HG02884 (cell line): ENCODE measurements at regions not wholly inside any gene's neighbourhood (a gene's known extent, or its start where the extent isn't known, plus 50 kb on each side); places are given as distances from the start of the nearest gene placed in this dataset.

Source experiments
- ATAC-seq: cut with Tn5 transposase; IDR thresholded peaks from one replicate; pipeline ENCODE4 v1.9.1; 2021; ENCODE audit warnings: mild to moderate bottlenecking, moderate library complexity; ENCODE audit not compliant: unreplicated experiment

DNA sequence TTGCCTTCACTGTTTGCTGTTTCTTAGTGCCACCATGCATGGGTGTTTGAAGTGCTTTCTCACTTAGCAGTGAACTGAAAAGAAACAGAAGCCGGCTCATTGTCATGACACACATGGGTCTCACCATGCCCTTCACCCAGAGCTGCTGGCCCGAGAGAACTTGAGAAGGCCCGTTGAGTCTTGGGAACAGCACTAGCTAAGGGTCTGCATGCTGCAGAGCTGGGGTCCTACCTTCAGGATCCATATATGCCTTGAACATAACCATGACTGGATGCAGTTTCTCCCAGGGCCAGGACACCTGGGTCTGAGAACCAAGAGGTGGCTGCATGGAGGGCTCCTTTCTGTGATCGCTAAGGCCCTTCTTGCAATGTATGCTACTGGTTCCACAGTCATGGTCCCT lies 245.5 kb upstream of the HS6ST1 start:
- ATAC-seq, result no peak

DNA sequence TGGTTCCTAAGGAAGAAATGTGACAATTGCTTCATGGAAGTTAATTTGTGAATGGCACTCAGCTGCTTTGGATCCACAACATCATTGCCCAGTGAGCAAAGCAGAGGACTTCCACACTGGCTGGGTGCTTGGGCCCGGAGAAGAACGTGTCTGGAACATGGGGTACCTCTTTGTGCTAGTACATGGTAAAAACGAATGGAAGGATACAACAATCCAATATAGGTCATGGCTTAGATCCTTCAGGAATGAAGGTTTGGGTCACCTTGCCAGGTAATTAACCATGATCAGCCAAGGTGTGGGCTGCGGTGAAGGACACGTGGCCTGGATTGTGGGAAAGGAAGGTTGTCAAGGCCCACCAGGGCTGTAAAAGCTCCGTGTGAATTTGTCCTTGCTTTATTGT lies 245.9 kb upstream of the HS6ST1 start:
- no peak for ATAC-seq

DNA sequence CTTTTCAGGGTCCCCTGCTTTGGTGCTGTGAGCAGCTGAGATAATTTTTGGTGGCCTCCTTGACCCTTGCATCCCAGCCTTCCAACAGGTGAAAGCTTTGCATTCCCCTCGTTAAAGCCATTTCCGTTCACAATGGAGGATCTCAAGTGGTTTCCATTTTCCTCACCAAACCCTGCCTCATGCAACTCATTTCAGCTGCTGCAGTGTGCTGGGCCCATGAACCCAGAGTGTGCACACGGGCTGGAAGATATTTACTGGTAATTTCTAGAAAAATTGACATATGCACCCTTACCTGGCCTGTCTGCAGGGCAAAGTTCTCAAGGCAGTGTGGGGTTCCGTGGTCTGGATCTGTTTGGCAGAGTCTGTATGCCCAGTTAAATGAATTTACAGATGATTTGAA lies 246.8 kb upstream of the HS6ST1 start:
- no peak for ATAC-seq

DNA sequence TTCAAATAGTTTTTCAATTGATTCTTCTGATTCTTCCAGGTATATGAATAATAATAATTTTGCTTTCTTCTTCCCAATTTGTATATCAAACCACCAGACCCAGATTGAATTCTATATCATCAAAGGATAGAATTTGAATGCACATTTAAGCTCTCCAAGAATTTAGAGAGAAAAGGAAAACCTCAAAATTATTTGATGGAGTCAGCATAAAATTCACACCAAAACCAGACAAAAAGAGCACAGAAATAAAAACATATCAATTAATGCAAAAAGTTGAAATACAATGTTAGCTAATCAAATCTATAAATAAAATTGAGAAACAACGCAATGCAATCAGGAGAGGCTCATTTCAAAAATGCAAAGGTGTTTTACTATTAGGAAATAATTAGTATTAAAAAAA lies 248.0 kb upstream of the HS6ST1 start:
- no peak for ATAC-seq

DNA sequence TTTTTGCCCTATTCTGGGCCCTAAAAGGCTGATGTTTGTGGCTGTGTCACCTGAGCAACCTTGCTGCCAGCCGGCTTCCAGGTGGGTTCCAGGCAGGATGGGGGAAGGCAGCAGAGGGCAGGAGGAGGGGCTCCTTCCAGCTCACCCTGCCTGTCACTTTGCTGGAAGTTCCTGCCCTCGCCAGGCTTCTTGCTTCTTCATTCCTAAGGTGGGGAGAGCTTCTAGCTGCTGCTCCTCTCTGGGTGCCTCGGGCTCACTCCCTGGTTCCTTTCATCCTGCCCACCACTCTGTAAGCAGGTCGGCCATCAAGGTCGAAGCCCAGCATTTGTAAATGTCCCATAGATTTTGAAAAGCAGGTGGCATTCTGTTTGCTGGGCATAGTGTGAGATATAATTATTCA lies 249.4 kb upstream of the HS6ST1 start:
- ATAC-seq, result no peak

DNA sequence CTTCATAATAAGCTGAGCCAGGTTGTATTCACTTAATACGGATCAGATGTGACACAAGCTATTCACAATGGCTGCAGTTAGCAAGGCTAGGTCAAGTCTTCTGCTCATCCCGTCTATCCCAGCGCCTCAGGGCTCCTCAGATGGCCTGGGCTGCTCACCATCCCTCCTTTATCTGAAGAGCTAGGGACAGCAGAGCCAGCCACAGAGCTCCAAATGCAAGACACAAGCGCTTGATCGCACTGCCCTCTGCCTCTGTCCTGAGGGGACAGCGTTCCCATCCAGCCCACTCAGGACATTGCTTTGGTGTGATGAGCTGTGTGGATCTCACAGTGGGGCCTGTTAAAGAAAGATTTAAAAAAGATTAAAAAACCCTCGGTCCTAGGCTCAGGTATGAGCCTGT lies 254.4 kb upstream of the HS6ST1 start:
- no peak for ATAC-seq

DNA sequence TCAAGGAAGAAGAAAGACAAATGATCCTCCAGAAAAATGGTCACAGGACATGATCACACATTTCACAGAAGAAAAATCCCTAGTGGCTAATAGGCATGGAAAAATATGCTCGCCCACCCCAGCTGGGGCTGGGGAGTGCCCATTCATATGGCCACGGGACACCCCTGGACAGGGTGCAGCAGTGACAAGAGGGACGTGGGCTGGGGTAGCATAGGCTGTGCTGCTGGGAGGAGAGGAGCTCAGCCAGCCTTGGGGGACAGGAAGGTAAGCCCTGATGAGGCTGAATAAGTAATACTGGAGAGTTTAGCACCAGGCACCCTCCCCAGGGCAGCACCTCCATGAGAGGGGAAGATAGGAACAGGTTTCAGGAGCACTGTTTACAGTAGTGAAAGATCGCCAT lies 254.9 kb upstream of the HS6ST1 start:
- ATAC-seq, result no peak

DNA sequence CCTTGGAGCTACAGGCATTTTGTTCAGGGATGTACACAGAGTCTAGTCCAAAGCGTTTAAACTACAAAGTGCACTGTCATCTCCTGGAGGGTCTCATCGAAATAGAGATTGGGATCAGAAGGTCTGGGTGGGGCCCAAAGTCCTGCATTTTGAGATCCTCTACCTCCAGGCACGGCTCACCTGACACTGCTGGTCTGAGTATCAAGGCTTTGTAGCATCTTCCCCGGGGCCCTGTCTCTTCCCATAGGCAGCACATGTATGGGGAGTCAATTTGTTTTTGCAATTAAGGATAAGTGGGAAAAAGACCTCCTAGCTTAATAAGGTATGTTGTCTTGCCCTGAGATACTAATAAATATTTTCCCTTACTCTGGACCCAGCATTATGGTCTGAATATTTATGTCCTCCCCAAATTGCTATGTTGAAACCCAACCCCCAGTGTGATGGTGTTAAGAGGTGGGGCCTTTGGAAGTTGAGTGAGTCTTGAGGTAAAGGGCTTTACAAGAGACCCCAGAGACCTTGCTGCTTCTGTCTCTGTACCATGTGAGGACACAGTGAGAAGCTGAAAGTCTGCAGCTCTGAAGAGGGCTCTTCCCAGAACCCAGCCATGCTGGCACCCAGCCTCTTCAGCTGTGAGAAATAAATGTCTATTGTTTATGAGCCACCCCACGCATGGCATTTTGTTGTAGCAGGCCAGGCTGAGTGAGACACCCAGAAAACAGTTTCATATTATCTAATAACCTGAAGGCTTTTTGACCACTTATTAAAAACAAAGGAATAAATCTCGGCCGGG lies 258.7 kb upstream of the HS6ST1 start:
- no peak for ATAC-seq

DNA sequence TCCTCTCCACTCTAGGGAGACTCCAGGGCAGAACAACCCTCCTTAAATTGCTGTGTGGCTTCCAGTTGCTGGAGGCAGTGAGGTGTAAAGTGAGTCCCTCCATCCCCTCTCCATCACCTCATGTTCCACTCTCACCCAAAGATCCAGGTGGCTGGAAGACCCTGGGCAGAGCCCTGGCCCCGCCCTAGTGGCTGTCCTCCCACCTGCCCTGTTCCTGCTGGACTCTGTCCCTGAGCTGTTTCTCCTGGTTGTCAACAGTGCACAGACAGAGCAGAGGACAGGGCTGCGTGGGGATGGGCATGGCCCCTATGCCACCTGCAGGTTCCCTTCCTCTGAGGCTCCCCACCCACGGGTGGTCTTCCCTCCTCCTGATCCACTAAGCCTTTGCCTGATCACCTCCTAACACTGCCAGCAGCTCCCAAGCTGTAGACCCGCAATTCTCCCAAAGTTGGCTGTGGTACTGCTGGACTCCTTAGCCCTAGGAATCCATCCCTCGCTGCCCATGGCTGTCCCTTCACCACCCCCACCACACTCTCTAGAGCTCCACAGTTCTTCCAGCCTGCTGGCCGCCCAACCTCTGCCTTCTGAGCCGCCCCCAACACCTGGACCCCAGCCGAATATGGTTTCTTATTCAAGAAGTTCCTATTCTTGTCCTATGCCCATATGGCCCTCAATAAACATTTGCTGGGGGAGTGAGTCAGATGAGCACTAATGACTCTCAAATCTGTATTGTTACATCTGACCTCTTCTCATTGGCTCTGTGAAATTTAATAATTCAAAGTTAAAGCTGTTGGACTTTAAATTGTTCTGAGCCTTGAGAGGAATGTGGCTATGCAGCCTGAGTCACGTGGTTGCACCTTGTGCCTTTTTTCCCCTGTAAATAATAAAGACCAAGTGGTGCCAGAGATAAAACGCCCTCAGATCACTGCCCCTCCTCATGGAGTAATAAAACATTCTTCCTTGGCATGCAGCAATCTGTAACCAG lies 260.0 kb upstream of the HS6ST1 start:
- no peak for ATAC-seq

DNA sequence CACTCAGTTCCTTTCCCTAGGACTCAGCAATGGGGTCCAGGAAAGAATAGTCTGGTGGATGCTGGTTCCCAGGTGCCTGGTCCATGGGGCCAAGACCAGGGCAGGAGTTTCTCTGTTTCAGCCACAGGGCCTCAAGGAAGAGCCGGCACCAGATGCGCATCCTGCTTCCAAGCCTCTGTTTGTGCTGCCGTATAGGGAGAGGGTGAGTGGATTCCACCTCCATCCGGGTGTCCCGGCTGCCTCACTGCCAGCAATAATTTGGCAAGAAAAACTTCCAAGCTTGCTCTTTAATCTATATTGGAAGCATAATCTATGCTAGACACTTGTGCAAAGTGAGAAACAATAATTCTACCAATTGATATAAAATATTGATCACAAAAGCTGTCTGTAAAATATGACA lies 261.2 kb upstream of the HS6ST1 start:
- no peak for ATAC-seq

DNA sequence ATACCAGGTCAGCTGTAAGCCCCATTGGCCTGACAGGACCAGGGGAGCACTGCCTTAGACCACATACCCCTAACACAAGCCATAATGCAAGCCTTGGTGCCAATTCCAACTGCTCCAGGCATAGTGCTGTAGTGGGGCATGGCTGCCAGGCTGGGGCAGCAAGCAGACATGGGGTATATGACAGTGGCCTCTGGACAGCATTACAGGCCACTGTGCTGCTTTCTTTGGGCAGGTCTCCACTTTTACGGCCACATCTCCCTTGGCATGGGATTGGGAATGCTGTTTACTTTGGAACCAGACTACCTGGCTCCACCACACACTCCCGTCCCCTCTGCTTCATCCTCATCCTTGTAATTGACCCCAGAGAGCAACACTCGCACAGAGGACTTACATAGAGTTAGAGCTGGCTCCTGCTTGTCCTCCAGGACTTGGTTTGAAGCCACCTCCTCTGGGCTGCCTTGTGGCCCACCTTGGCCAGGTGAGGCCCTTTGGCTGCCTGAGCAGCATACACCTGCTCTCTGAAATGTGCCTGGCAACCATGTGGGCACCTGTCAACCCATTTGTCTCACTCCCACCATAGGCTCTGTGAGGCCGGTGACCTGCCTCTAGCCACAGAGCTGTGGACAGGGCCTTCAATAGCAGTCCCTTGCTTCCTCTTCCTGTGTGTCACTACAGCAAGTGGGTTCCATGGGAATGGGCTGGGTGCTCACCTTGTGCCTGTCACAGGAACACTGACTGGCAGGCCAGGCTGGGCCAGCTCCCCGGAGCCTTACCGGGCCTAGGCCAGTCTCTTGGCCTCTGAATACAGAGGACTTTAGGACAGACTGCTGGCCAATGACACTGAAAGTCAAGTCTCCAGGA lies 262.6 kb upstream of the HS6ST1 start:
- ATAC-seq, result no peak

DNA sequence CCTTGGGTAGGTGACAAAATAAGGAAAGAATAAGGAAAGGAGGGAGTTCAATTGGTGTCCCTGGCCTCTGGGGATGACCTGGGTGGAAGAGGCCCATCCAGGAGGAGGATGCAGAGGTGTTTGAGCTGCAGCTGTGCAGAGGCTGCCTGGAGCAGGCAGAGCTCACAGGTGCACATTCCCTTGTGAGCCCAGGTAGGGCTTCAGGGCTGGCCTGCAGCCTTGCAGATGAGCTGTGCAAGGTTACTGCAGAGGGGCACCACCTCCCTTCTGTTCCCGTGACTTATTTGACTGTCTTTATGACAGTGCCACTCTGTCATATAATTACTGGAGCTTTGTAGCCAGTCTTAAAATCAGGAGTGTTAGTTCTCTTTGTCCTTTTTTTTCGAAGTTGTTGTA lies 263.2 kb upstream of the HS6ST1 start:
- no peak for ATAC-seq

DNA sequence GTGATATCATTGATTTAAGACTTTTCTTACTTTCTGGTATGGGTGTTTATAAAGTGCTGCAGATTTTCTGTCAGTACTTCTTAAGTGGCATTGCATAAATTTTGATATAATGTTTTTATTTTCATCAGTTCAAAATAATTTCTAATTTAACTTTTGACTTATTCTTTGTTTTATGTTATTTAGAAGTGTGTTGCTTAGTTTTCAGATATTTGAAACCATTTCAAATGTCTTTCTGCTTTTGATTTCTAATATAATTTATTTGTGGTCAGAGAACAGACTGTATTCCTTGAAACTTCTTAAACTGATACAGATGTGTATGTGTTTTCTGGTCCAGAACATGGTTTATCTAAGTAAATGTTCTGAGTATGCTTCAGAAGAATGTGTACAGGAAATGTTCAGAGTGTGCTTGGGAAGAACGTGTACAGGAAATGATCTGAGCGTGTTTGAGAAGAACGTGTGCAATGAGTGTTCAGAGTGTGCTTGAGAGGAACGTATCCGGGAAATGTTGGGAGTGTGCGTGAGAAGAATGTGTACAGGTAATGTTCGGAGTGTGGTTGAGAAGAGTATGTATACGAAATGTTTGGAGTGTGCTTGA lies 265.7 kb upstream of the HS6ST1 start:
- ATAC-seq, result no peak

DNA sequence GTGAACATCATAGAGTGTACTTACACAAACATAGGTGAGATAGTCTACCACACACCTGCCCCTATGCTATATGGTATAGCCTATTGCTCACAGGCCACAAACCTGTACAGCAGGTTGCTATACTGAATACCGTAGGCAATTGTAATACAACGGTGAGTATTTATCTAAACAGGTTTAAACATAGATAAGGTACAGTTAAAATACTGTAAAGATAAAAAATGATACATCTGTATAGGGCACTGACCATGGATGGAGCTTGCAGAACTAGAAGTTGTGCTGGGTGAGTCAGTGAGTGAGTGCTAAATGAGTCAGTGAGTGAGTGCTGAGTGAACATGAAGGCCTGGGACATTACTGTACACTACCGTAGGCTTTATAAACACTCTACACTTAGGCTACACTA lies 267.0 kb upstream of the HS6ST1 start:
- ATAC-seq, result no peak

DNA sequence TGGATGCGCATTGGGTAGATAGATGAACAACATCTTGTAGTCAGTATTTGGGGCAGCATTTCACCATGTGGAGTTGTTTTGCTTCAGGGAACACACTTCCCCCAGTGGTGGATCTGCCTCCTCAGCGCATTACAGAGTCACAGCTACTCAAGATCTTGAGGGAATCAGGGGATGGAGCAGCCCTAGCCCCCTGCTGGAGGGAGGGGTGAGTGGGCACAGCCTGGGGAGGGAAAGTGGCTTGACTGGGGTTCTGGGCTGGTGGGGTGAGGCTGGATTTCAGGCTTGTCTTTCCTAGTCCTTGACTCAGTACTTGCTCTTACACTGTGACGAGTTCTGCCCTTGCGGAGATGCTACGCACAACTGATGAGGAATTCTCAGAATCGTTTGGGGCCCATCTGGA lies 271.0 kb upstream of the HS6ST1 start:
- ATAC-seq, result no peak

DNA sequence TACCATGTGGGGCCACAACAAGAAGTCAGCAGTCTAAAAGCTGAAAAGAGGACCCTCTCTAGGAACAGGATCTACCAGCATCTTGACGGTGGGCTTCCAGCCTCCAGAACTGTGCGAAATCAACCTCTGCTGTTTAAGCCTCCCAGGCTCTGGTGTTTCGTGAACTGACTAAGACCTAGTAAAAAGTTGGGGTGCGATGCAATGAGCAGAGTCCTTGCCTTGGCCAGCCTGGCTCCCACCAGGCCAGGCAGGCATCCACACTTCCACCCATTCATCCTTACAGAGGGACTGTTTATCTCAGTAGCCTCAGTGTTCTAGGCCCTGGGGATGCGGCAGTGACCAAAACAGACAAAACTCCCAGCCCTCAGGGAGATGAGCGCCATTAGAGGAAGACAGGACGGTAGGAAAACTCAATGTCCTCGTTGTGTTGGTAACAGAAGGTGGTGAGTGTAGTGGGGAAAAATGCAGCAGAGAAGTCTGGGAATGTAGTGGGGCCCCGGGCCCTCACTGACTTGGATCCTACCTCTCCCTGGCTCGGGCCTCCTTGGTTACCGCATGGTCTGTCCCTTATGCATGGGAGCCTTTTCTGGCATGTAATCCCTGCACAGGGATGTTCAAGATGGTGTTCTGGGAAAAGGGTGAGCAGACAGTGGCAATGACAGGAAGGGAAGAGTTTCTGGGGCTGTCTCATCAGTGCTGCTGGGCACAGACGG lies 271.8 kb upstream of the HS6ST1 start:
- no peak for ATAC-seq

DNA sequence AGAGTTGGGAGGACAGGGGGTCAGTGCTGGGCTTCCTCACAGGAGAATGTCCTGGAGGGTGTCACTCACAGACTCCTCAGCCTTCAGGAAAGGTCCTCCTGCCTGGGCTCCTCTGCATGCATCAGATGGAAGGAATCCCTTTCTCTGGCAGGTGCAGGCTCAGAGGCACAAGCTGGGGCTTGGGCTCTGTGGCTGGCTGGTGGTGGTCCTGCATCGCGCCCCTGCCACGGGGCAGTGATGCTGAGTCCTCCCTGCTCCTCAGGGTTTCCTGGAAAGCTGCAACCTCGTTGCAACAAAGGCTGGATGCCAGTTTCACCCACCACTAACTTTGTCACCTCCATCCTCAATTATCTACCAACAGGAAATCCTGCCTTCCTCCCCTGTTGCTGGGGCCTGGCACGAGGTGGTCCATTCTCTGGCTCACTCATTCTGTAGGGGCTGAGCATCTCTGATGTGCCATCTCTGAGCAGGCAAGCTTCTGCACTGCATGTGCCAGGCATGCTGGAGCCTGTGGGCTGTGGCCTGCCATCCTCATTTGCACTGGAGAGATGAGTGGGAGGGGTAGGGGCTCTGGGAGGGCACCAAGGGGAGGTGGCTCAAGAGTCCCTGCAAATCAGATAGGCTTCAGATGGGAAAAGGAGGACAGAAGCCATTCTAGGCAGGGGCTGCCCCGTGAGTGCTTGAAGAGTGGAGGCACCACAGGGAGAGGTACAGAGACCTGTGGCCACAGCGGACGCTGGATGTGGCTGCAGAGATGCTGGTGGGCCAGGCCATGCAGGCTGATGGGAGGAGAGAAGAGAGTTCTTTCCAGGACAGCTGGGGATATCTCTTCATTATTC lies 272.6 kb upstream of the HS6ST1 start:
- no peak for ATAC-seq

DNA sequence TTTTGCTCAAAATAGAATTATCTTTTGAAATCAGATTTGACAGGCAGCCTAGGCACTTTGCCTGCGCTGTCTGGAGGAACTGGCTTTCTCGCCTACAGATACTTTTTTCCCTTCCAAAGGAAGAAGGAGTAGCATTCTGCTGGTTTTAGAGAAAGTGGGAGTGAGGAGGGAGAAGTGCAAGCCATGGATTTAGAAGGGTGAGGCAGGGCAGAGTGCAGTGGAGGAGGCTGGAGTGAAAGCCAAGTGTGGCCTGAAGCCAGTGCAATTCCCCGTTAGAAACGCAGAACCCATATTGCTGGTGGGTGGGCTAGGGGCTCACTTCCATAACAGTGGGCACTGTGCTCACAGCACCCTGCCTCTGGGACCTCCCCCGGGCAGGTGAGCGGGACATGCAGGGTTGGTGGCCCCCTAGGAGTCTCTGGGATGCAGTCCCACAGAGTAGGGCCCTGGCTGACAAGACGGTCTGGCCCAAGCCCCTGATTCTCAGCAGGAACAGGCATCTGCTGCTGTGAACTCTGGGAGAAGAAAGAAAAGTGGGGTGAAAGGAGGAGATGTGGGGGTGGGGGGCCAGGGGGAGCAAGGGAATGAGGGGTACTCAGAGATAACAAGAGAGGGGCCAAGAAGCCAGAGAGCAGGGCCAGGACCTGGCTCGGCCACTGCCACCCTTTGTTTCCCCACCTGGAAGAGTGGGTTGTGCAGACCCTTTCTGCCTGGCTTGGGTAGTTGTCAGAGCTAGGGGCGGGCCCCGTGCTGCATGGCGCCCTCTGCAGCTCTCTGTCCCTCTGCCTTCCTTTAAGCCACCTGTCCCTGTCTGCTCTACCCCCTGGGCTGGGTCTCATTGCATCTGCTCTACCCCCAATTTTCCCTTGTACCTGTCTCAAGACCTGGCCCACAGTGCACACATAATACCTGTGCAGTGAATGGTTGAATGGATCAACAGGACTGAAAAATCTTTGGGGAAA lies 273.5 kb upstream of the HS6ST1 start:
- ATAC-seq, result no peak
